ENCODE measurements at regions not wholly inside any gene's neighbourhood (a gene's known extent, or its start where the extent isn't known, plus 50 kb on each side); places are given as distances from the start of the nearest gene placed in this dataset.
"Not testable (repeated sequence)": the region's sequence is repeated elsewhere in the genome, so short reads cannot be mapped to it uniquely, and the experiment has no call there.

DNA sequence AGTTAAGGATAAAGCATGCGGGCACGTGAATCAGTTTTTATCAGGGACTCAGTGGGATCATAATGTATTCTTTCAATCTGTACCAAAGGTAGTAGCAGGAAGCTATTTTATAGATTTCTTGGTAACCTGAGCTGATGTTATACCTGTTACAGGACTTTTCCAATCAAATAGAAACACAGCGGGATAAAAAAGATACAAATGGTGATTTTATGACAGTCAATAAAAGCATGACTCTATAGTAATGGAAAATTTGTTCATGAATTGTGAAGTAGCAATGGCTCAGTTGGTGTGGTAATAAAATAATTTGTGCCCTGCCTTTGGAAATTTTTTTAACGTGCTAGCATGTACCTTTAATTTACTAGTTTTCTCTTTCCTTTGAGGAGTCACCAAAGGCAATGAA lies 300.7 kb upstream of the CELF2 start:
- H3K4me1 ChIP-seq (ENCODE audit: control insufficient read depth, insufficient read depth, low read length): no peaks in the 10 kb centered on the region
- TF ChIP-seq, protein P1, sequence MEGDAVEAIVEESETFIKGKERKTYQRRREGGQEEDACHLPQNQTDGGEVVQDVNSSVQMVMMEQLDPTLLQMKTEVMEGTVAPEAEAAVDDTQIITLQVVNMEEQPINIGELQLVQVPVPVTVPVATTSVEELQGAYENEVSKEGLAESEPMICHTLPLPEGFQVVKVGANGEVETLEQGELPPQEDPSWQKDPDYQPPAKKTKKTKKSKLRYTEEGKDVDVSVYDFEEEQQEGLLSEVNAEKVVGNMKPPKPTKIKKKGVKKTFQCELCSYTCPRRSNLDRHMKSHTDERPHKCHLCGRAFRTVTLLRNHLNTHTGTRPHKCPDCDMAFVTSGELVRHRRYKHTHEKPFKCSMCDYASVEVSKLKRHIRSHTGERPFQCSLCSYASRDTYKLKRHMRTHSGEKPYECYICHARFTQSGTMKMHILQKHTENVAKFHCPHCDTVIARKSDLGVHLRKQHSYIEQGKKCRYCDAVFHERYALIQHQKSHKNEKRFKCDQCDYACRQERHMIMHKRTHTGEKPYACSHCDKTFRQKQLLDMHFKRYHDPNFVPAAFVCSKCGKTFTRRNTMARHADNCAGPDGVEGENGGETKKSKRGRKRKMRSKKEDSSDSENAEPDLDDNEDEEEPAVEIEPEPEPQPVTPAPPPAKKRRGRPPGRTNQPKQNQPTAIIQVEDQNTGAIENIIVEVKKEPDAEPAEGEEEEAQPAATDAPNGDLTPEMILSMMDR (IDR thresholded peaks at IDR 0.05): no peak
- H3K27ac ChIP-seq (ENCODE audit: low read length): no peak overlapping the region
- no peaks in the 10 kb centered on the region for H3K4me1 Mint-ChIP-seq
- no peak for DNase-seq
- H3K27me3 ChIP-seq (ENCODE audit: control insufficient read depth, insufficient read depth, low read length): no peaks in the 10 kb centered on the region
- H3K36me3 Mint-ChIP-seq: no peaks in the 10 kb centered on the region
- H3K36me3 ChIP-seq (ENCODE audit: control insufficient read depth, insufficient read depth, low read length): no peaks in the 10 kb centered on the region
- no peak for ATAC-seq
- H3K4me3 ChIP-seq (ENCODE audit: low read length): no peak overlapping the region
- WGBS (ENCODE audit: insufficient coverage): 97% methylated on average over 2 of the region's 4 CpGs
- intact Hi-C loops (cut with micrococcal nuclease): no loop called here
- H3K9me3 ChIP-seq (ENCODE audit: control insufficient read depth, insufficient read depth, low read length): no peaks in the 10 kb centered on the region
- H3K4me3 Mint-ChIP-seq: no peak overlapping the region
- no peak overlapping the region for H3K27ac Mint-ChIP-seq
- no peaks in the 10 kb centered on the region for H3K27me3 Mint-ChIP-seq (ENCODE audit: low read depth in 2 of 2)
- H3K9me3 Mint-ChIP-seq: peaks cover 0 to 2% of the 10 kb centered on the region in 2 donors

DNA sequence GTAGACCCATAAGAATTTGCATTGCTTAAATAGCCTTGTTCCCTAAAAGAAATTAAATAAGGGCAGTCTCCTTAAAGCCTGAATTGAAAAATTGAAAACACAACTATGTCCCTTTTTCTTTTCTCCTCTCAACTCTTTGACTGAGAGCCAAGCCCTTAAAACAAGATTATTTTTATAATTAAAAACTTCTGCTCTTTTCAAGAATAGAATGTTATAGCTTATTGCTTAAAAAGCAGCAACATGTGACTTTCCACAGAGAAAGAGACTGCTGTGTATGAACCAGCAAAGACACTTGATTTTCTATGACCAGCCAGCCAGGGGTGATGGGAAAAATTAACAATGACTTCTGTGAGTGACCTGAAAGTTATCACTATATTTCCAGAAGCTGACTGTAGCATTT lies 295.2 kb upstream of the CELF2 start:
- no peak for ATAC-seq
- Mint-ChIP-seq H3K9me3 (no peaks in the 10 kb centered on the region), H3K4me3 (no peak overlapping the region), H3K36me3 (no peaks in the 10 kb centered on the region), H3K27ac (no peak overlapping the region), H3K27me3 (ENCODE audit: low read depth in 2 of 2) (peaks cover 5 to 18% of the 10 kb centered on the region in 2 donors), H3K4me1 (no peaks in the 10 kb centered on the region)
- Histone ChIP-seq H3K9me3 (ENCODE audit: control insufficient read depth, insufficient read depth, low read length) (no peaks in the 10 kb centered on the region), H3K4me3 (ENCODE audit: low read length) (no peak overlapping the region), H3K27me3 (ENCODE audit: control insufficient read depth, insufficient read depth, low read length) (no peaks in the 10 kb centered on the region), H3K36me3 (ENCODE audit: control insufficient read depth, insufficient read depth, low read length) (no peaks in the 10 kb centered on the region), H3K27ac (ENCODE audit: low read length) (no peak overlapping the region), H3K4me1 (ENCODE audit: control insufficient read depth, insufficient read depth, low read length) (no peaks in the 10 kb centered on the region)
- no peak for DNase-seq
- TF ChIP-seq, protein P1 (IDR thresholded peaks at IDR 0.05): no peak
- intact Hi-C loops (cut with micrococcal nuclease): no loop called here

DNA sequence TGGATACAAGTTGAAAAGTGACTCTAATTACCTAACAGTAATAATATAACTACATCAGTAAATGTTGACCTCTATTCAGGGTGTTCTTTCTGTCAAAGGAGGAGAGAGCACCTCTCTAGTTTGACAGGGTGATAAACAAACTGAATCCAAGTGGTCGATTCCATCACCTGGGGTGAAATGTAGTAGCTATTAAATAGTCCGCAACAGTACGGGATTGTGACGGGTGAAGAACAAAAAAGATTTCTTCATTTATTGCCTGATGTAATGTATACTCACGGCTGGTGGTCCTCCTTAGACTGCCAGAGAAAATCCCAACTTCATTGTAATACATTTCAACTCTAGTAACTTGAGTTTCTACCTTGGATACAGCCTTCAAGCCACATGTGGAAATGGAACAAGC lies 292.5 kb upstream of the CELF2 start:
- Histone ChIP-seq H3K27me3 (ENCODE audit: control insufficient read depth, insufficient read depth, low read length) (no peaks in the 10 kb centered on the region), H3K9me3 (ENCODE audit: control insufficient read depth, insufficient read depth, low read length) (no peaks in the 10 kb centered on the region), H3K4me1 (ENCODE audit: control insufficient read depth, insufficient read depth, low read length) (no peaks in the 10 kb centered on the region), H3K4me3 (ENCODE audit: low read length) (no peak overlapping the region), H3K36me3 (ENCODE audit: control insufficient read depth, insufficient read depth, low read length) (no peaks in the 10 kb centered on the region), H3K27ac (ENCODE audit: low read length) (no peak overlapping the region)
- ATAC-seq: no peak
- Mint-ChIP-seq H3K4me3 (no peak overlapping the region), H3K27ac (no peak overlapping the region), H3K9me3 (no peaks in the 10 kb centered on the region), H3K4me1 (no peaks in the 10 kb centered on the region), H3K27me3 (ENCODE audit: low read depth in 2 of 2) (peaks cover 5 to 18% of the 10 kb centered on the region in 2 donors), H3K36me3 (no peaks in the 10 kb centered on the region)
- WGBS (ENCODE audit: insufficient coverage): 86% methylated on average over 5 of the region's 5 CpGs
- no peak for DNase-seq
- intact Hi-C loops (cut with micrococcal nuclease): no loop called here
- TF ChIP-seq, protein P1 (IDR thresholded peaks at IDR 0.05): no peak

DNA sequence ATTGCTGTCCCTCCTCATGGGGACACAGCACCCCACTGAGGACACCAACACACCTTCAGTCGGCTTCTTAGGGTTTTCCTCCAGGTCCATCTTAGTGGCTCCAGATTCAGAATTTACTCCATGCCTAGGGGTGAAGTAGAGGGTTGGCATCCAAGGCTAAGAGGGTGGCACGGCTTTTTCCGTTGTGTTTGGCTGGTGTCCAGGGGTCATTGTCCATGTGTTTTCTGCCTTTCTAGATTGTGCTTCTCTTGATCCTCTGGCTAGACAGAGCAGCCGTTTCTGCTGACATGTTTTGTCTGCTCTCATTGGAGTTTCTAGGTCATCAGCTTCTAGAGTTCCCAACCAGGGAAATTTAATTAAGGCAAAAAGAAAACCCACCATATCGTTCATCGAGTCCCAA lies 291.6 kb upstream of the CELF2 start:
- no peaks in the 10 kb centered on the region for H3K4me1 ChIP-seq (ENCODE audit: control insufficient read depth, insufficient read depth, low read length)
- peaks cover 5 to 18% of the 10 kb centered on the region in 2 donors for H3K27me3 Mint-ChIP-seq (ENCODE audit: low read depth in 2 of 2)
- no peaks in the 10 kb centered on the region for H3K9me3 ChIP-seq (ENCODE audit: control insufficient read depth, insufficient read depth, low read length)
- no peak overlapping the region for H3K27ac ChIP-seq (ENCODE audit: low read length)
- ATAC-seq: no peak
- no peak overlapping the region for H3K4me3 Mint-ChIP-seq
- no peaks in the 10 kb centered on the region for H3K36me3 Mint-ChIP-seq
- no peaks in the 10 kb centered on the region for H3K36me3 ChIP-seq (ENCODE audit: control insufficient read depth, insufficient read depth, low read length)
- no peak overlapping the region for H3K27ac Mint-ChIP-seq
- H3K4me1 Mint-ChIP-seq: no peaks in the 10 kb centered on the region
- TF ChIP-seq, protein P1 (IDR thresholded peaks at IDR 0.05): no peak
- intact Hi-C loops (cut with micrococcal nuclease): no loop called here
- H3K27me3 ChIP-seq (ENCODE audit: control insufficient read depth, insufficient read depth, low read length): no peaks in the 10 kb centered on the region
- WGBS (ENCODE audit: insufficient coverage): 94% methylated on average over 6 of the region's 6 CpGs
- no peak for DNase-seq
- no peaks in the 10 kb centered on the region for H3K9me3 Mint-ChIP-seq
- H3K4me3 ChIP-seq (ENCODE audit: low read length): no peak overlapping the region

DNA sequence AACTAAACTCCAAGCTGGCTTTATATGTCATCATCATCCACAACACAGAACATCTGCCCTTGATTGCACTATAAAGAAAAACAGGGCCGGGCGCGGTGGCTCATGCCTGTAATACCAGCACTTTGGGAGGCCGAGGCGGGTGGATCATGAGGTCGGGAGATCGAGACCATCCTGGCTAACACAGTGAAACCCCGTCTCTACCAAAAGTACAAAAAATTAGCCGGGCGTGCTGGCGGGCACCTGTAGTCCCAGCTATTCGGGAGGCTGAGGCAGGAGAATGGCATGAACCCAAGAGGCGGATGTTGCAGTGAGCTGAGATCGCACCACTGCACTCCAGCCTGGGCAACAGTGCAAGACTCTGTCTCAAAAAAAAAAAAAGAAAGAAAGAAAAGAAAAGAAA lies 290.3 kb upstream of the CELF2 start:
- H3K27ac Mint-ChIP-seq; ATAC-seq; H3K27ac ChIP-seq (ENCODE audit: low read length); H3K9me3 ChIP-seq (ENCODE audit: control insufficient read depth, insufficient read depth, low read length); H3K4me1 Mint-ChIP-seq; H3K27me3 ChIP-seq (ENCODE audit: control insufficient read depth, insufficient read depth, low read length); H3K9me3 Mint-ChIP-seq; intact Hi-C loops (cut with micrococcal nuclease); H3K4me3 ChIP-seq (ENCODE audit: low read length); H3K4me3 Mint-ChIP-seq; H3K4me1 ChIP-seq (ENCODE audit: control insufficient read depth, insufficient read depth, low read length); H3K36me3 Mint-ChIP-seq; H3K36me3 ChIP-seq (ENCODE audit: control insufficient read depth, insufficient read depth, low read length); DNase-seq: not testable (repeated sequence)
- WGBS (ENCODE audit: insufficient coverage): 98% methylated on average over 14 of the region's 14 CpGs
- H3K27me3 Mint-ChIP-seq (ENCODE audit: low read depth in 2 of 2): peaks cover 5 to 18% of the 10 kb centered on the region in 2 donors
